Heart left ventricle (tissue), 13 donors: ENCODE measurements at regions not wholly inside any gene's neighbourhood (a gene's known extent, or its start where the extent isn't known, plus 50 kb on each side); places are given as distances from the start of the nearest gene placed in this dataset.
"Not testable (repeated sequence)": the region's sequence is repeated elsewhere in the genome, so short reads cannot be mapped to it uniquely, and the experiment has no call there.

Source experiments
- POLR2A ChIP-seq, 2 donors: fragments of 450-650 bp; IDR thresholded peaks; one replicate each; pipeline ENCODE4 v1.6.1; 2017; ENCODE audit warnings: antibody characterized with exemption in 2 of 2, mild to moderate bottlenecking in 2 of 2, moderate library complexity in 2 of 2
- TF ChIP-seq, protein P1 (sequence below), 12 donors: fragments of 200-600 bp; sonication (generic) in 4 of 12; IDR thresholded peaks; one replicate each; pipeline versions ENCODE4 v1.5.0 to v1.8.0; 2018 to 2022; ENCODE audit warnings: antibody characterized with exemption in 12 of 12, mild to moderate bottlenecking in 5 of 12
- donor health status: ischemic (EF 13 %, LVEDD 7.1; RV severe dilation, severe dysfunction).
- donor health status: DM: no; HTN: yes; CAD: no.
- donor health status: DM: no; HTN: no; CAD: no.
- donor health status: ischemic (EF 25% LVEDD 6.9; RV normal size, moderate dysfunction).
- donor health status: ischemic (EF 25% LVEDD 5.7; RV mildly dilated, moderate dysfunction).
- donor health status: ischemic (EF 35%, LVEDD 5.7; RV mildly dilated, moderate dysfunction).
- donor health status: nonischemic (EF 11% LVEDD 7.7; RV severe dilation, severe dysfunction).
- donor health status: DM: yes; HTN: yes; CAD: no.
- donor health status: PGD.
- donor health status: ischemic (EF 29% LVEDD 5.4; RV normal size, mild dysfunction).
- donor health status: nonischemic (EF 23%, LVEDD 6.1; RV moderate dilation, normal function).

DNA sequence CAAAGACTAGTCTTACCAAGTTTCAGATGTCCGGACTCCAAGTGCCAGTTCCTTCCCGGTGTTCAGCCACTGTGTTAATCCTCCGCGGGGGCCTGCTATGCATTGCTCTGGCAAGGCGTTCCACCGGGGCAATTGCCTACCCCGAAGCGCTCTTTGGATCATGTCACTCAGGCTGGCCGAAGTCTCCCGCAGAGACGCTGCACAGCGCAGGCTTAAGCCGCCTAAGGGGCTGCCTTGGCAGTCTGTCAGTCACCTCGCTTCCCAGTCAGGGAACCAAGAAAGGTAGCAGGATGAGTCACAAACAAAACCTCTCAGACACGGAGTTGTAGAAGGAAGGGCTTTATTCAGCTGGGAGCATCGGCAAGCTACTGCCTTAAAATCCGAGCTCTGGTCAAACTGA, 158.1 kb downstream of the PPIAL4G start:
- TF ChIP-seq, protein P1, sequence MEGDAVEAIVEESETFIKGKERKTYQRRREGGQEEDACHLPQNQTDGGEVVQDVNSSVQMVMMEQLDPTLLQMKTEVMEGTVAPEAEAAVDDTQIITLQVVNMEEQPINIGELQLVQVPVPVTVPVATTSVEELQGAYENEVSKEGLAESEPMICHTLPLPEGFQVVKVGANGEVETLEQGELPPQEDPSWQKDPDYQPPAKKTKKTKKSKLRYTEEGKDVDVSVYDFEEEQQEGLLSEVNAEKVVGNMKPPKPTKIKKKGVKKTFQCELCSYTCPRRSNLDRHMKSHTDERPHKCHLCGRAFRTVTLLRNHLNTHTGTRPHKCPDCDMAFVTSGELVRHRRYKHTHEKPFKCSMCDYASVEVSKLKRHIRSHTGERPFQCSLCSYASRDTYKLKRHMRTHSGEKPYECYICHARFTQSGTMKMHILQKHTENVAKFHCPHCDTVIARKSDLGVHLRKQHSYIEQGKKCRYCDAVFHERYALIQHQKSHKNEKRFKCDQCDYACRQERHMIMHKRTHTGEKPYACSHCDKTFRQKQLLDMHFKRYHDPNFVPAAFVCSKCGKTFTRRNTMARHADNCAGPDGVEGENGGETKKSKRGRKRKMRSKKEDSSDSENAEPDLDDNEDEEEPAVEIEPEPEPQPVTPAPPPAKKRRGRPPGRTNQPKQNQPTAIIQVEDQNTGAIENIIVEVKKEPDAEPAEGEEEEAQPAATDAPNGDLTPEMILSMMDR (IDR thresholded peaks at IDR 0.05) = not testable (repeated sequence)
- TF ChIP-seq POLR2A (IDR thresholded peaks at IDR 0.05) = not testable (repeated sequence)
